GM04504 (cell line): ENCODE measurements at regions not wholly inside any gene's neighbourhood (a gene's known extent, or its start where the extent isn't known, plus 50 kb on each side); places are given as distances from the start of the nearest gene placed in this dataset.
"Not testable (repeated sequence)": the region's sequence is repeated elsewhere in the genome, so short reads cannot be mapped to it uniquely, and the experiment has no call there.

Experiments
- DNase-seq: peaks from one replicate; pipeline ENCODE4 v3.0.0-alpha.2; 2012; ENCODE audit warnings: low read depth

- DNase-seq, result no peak
These were observed 55.1 kb downstream of the SOX9 start for GRCh38 chr17:72175787-72176515.

- no peak for DNase-seq
These were observed 55.7 kb downstream of the SOX9 start for GRCh38 chr17:72176516-72176851.

- no peak for DNase-seq
These were observed 56.3 kb downstream of the SOX9 start for GRCh38 chr17:72176951-72177660.

- DNase-seq, result no peak
These were observed 56.9 kb downstream of the SOX9 start for GRCh38 chr17:72177738-72178137.

GRCh38 chr17:72182371-72182873 lies 61.6 kb downstream of the SOX9 start:
- no peak for DNase-seq

- DNase-seq, result no peak
These were observed 62.4 kb downstream of the SOX9 start for GRCh38 chr17:72183194-72183685.

GRCh38 chr17:72184805-72185204 lies 64.0 kb downstream of the SOX9 start:
- DNase-seq, result no peak

- no peak for DNase-seq
These were observed 64.7 kb downstream of the SOX9 start for GRCh38 chr17:72185564-72185963.

GRCh38 chr17:72187556-72187955 lies 66.7 kb downstream of the SOX9 start:
- no peak for DNase-seq

GRCh38 chr17:72188801-72189200 lies 68.0 kb downstream of the SOX9 start:
- DNase-seq, result no peak

- DNase-seq, result no peak
These were observed 69.2 kb downstream of the SOX9 start for GRCh38 chr17:72189768-72190593.

GRCh38 chr17:72191356-72191755 lies 70.5 kb downstream of the SOX9 start:
- no peak for DNase-seq

GRCh38 chr17:72191921-72192799 lies 71.3 kb downstream of the SOX9 start:
- DNase-seq, result peak; percentile 48

- no peak for DNase-seq
These were observed 72.0 kb downstream of the SOX9 start for GRCh38 chr17:72192800-72193192.

- no peak for DNase-seq
These were observed 72.7 kb downstream of the SOX9 start for GRCh38 chr17:72193391-72194106.

GRCh38 chr17:72194107-72194440 lies 73.3 kb downstream of the SOX9 start:
- DNase-seq, result not testable (repeated sequence)

GRCh38 chr17:72199256-72199655 lies 78.4 kb downstream of the SOX9 start:
- DNase-seq, result no peak

- DNase-seq, result no peak
These were observed 83.9 kb downstream of the SOX9 start for GRCh38 chr17:72204742-72205141.

- DNase-seq, result no peak
These were observed 84.5 kb downstream of the SOX9 start for GRCh38 chr17:72205357-72205756.

GRCh38 chr17:72205822-72206221 lies 85.0 kb downstream of the SOX9 start:
- DNase-seq, result no peak

- no peak for DNase-seq
These were observed 85.6 kb downstream of the SOX9 start for GRCh38 chr17:72206376-72206775.
